Neuron (in vitro differentiated cells): ENCODE measurements at regions not wholly inside any gene's neighbourhood (a gene's known extent, or its start where the extent isn't known, plus 50 kb on each side); places are given as distances from the start of the nearest gene placed in this dataset.

ENCODE experiments used
- H2AFZ ChIP-seq: one replicate; pipeline ENCODE4 v1.6.1; 2013; ENCODE audit warnings: low read depth, mild to moderate bottlenecking, inconsistent platforms, low read length, moderate library complexity
- H3K27me3 ChIP-seq: one replicate; pipeline ENCODE4 v1.6.1; 2013; ENCODE audit warnings: low read length; ENCODE audit not compliant: insufficient read depth
- H3K36me3 ChIP-seq: one replicate; pipeline ENCODE4 v1.6.1; 2013; ENCODE audit warnings: low read length; ENCODE audit not compliant: insufficient read depth
- H3K4me1 ChIP-seq: one replicate; pipeline ENCODE4 v1.6.1; 2013; ENCODE audit warnings: low read length; ENCODE audit not compliant: insufficient read depth
- H3K4me3 ChIP-seq: 2 replicates; pipeline ENCODE4 v1.5.1; 2013; ENCODE audit warnings: mild to moderate bottlenecking, low read length, moderate library complexity
- H3K9me3 ChIP-seq: one replicate; pipeline ENCODE4 v1.6.1; 2013; ENCODE audit warnings: low read length

GRCh38 chr11:15535414-15535813 is 420.7 kb downstream of the INSC start:
- Histone ChIP-seq H2AFZ (no peak overlapping the region), H3K4me3 (no peak overlapping the region), H3K4me1 (no peaks in the 10 kb centered on the region), H3K36me3 (no peaks in the 10 kb centered on the region), H3K9me3 (no peaks in the 10 kb centered on the region), H3K27me3 (no peaks in the 10 kb centered on the region)

DNA sequence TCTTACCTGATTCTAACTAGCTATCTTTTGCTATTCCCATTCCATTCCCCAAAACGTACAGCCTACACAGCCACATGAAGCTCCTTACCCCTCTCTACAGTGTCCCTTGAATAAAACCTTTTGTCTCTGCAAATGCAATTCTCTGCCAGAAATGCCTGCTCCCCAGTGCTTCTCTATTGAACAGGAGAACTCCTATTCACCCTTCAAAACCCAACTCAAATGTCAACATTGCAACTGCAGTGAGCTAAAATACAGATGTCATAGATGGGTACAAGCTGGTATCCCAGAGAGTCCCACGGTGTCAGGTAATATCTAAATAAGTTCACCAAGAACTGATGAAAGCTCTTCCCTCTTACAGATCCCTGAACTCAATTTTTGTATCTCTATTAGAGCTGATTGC is 421.7 kb downstream of the INSC start:
- no peaks in the 10 kb centered on the region for H3K36me3 ChIP-seq
- no peaks in the 10 kb centered on the region for H3K9me3 ChIP-seq
- H3K27me3 ChIP-seq, result no peaks in the 10 kb centered on the region
- no peaks in the 10 kb centered on the region for H3K4me1 ChIP-seq
- no peak overlapping the region for H2AFZ ChIP-seq
- no peak overlapping the region for H3K4me3 ChIP-seq

- Histone ChIP-seq H3K27me3 (no peaks in the 10 kb centered on the region), H3K4me3 (no peak overlapping the region), H2AFZ (no peak overlapping the region), H3K36me3 (no peaks in the 10 kb centered on the region), H3K4me1 (no peaks in the 10 kb centered on the region), H3K9me3 (no peaks in the 10 kb centered on the region)
These were observed 424.9 kb downstream of the INSC start for GRCh38 chr11:15539645-15540044.

GRCh38 chr11:15541079-15541478 is 426.4 kb downstream of the INSC start:
- Histone ChIP-seq H3K9me3 (no peaks in the 10 kb centered on the region), H3K4me3 (no peak overlapping the region), H3K4me1 (no peaks in the 10 kb centered on the region), H3K27me3 (no peaks in the 10 kb centered on the region), H2AFZ (no peak overlapping the region), H3K36me3 (no peaks in the 10 kb centered on the region)

GRCh38 chr11:15544353-15544752 is 429.6 kb downstream of the INSC start:
- no peak overlapping the region for H3K4me3 ChIP-seq
- H3K4me1 ChIP-seq, result no peaks in the 10 kb centered on the region
- no peak overlapping the region for H2AFZ ChIP-seq
- no peaks in the 10 kb centered on the region for H3K27me3 ChIP-seq
- H3K9me3 ChIP-seq, result no peaks in the 10 kb centered on the region
- no peaks in the 10 kb centered on the region for H3K36me3 ChIP-seq

- Histone ChIP-seq H3K9me3 (no peaks in the 10 kb centered on the region), H3K4me3 (no peak overlapping the region), H3K36me3 (no peaks in the 10 kb centered on the region), H3K27me3 (no peaks in the 10 kb centered on the region), H3K4me1 (no peaks in the 10 kb centered on the region), H2AFZ (no peak overlapping the region)
These were observed 433.0 kb downstream of the INSC start for GRCh38 chr11:15547685-15548084.

DNA sequence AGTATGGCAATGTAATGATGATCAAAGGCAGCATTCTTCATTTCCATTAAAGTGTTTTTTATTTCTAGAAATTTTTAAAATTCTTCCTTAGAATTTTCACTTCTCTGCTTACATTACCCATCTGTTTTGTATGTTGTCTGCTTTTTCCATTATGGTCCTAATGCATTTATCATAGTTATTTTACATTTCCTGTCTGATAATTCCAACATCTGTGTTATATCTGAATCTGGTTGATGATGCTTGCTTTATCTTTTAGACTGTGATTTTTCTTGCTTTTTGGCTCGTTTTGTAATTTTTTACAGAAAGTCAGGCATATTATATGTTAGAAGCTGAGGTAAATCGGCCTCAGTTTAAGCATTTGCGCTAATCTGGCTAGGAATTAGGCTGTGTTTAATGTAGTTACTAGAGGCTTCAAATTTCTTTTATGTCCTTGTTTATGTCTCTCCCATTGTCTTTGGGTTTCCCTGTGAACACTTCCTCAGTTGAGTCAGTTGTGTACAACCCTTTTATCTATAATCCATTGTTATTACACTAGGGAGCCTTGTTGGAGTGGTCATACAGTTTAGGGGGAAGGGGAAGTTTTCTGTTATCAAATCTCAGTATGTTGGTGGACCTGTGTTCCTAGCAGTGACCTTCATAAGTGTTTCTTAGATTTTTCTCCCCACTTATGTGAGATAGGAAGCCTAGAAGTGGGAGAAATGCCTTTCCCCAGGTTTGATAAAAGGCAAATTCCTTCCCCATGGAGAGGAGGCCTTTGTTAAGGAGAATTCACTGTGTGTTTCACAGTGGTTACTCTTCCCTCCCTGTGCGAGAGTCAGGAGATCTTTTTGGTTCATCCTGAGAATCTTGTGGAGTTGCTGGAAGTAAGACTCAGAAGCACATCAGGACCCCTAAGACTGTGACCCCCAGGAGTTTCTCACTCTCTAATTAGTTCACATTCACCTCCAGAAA is 437.5 kb downstream of the INSC start:
- Histone ChIP-seq H3K4me1 (no peaks in the 10 kb centered on the region), H3K9me3 (no peaks in the 10 kb centered on the region), H2AFZ (no peak overlapping the region), H3K27me3 (no peaks in the 10 kb centered on the region), H3K36me3 (no peaks in the 10 kb centered on the region), H3K4me3 (no peak overlapping the region)

GRCh38 chr11:15555161-15555560 is 440.4 kb downstream of the INSC start:
- Histone ChIP-seq H3K4me3 (no peak overlapping the region), H2AFZ (no peak overlapping the region), H3K27me3 (no peaks in the 10 kb centered on the region), H3K4me1 (no peaks in the 10 kb centered on the region), H3K36me3 (no peaks in the 10 kb centered on the region), H3K9me3 (no peaks in the 10 kb centered on the region)

DNA sequence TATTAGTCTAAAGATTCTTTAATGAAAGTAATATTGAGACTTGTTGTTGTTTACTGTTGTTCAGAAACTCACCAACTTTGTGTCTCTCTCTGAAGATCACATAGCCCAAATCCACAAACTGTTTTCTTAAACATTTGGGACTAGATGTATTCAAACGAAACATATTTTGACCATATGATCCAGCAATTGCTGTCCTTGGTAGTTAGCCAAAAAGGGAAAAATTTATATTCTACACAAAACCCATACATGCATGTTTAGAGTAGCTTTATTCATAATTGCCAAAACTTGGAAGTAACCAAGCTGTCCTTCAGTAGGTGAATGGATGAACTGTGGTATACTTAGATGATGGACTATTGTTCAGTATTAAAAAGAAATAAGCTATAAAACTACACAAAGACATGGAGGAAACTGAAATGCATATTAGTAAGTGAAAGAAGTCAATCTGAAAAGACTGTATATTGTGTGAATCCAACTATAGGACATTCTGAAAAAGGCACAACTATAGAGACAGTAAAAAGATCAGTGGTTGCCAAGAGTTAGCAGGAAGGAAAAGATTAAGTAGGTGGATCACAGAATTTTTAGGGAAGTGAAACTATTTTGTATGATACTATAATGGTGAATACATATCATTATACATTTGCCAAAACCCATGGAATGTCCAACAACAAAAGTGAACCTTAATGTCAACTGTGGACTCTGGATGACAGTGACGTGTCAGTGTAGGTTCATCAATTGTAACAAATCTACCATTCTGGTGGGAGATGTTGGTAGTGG is 442.9 kb downstream of the INSC start:
- Histone ChIP-seq H2AFZ (no peak overlapping the region), H3K9me3 (no peaks in the 10 kb centered on the region), H3K27me3 (no peaks in the 10 kb centered on the region), H3K4me1 (no peaks in the 10 kb centered on the region), H3K36me3 (no peaks in the 10 kb centered on the region), H3K4me3 (no peak overlapping the region)

GRCh38 chr11:15558513-15559181 is 443.9 kb downstream of the INSC start:
- no peaks in the 10 kb centered on the region for H3K27me3 ChIP-seq
- no peaks in the 10 kb centered on the region for H3K4me1 ChIP-seq
- H3K4me3 ChIP-seq, result no peak overlapping the region
- no peak overlapping the region for H2AFZ ChIP-seq
- H3K36me3 ChIP-seq, result no peaks in the 10 kb centered on the region
- no peaks in the 10 kb centered on the region for H3K9me3 ChIP-seq

DNA sequence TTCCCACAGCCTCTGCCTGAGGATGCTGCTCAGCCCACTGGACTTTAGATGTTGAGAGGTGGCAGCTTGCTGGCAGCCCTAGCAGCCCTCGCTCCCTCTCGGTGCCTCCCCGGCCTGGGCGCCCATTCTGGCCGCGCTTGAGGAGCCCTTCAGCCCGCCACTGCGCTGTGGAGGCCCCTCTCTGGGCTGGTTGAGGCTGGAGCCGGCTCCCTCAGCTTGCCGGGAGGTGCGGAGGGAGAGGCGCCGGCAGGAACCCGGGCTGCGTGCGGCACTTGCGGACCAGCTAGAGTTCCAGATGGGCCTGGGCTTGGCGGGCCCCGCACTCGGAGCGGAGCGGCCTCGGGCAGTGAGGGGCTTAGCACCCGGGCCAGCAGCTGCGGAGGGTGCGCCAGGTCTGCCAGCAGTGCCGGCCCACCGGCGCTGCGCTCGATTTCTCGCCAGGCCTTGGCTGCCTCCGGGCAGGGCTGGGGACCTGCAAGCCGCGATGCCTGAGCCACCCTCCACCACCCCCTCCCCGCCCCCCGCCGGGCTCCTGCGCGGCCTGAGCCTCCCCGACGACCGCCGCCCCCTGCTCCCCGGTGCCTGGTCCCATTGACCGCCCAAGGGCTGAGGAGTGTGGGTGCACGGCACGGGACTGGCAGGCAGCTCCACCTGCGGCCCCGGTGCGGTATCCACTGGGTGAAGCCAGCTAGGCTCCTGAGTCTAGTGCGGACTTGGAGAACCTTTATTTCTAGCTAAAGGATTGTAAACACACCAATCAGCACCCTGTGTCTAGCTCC is 446.2 kb downstream of the INSC start:
- Histone ChIP-seq H3K36me3 (no peaks in the 10 kb centered on the region), H3K27me3 (no peaks in the 10 kb centered on the region), H3K4me3 (no peak overlapping the region), H3K4me1 (peaks cover 1% of the 10 kb centered on the region), H2AFZ (no peak overlapping the region), H3K9me3 (no peaks in the 10 kb centered on the region)

DNA sequence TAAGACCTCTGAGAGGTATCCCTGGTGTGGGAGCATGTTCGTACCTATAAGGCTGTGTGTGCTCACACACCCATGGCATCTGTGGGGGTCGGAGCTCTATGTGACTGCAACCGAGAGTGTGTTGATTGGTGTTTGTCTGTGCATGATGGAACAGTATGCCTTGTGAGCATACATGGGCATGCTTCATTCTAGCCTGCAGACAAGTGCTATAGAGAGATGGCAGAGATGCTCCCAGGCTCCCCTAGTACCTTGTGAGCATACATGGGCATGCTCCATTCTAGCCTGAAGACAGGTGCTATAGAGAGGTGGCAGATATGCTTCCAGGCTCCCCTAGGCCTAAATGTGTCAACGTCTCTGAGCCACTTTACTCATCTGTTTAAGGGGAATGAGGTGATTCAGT is 447.5 kb downstream of the INSC start:
- no peak overlapping the region for H2AFZ ChIP-seq
- no peaks in the 10 kb centered on the region for H3K9me3 ChIP-seq
- no peak overlapping the region for H3K4me3 ChIP-seq
- H3K4me1 ChIP-seq, result peaks cover 4% of the 10 kb centered on the region
- H3K27me3 ChIP-seq, result no peaks in the 10 kb centered on the region
- no peaks in the 10 kb centered on the region for H3K36me3 ChIP-seq
